Stimulated activated naive B cell treated with anti-CD40 and anti-IgM and Interleukin-4, amounts not matched to agents 10 μg/mL and 1 μg/mL and 100 μg/mL, for 72 hours (primary cell): ENCODE measurements at regions not wholly inside any gene's neighbourhood (a gene's known extent, or its start where the extent isn't known, plus 50 kb on each side); places are given as distances from the start of the nearest gene placed in this dataset.
A peak's percentile ranks its signal among the peaks of the same experiment; 100 is the strongest.
"Not testable (repeated sequence)": the region's sequence is repeated elsewhere in the genome, so short reads cannot be mapped to it uniquely, and the experiment has no call there.

Experiments
- ATAC-seq, 2 donors: fragments of 150-1000 bp; cut with Tn5 transposase; replicated peaks; 2 replicates each; pipeline ENCODE4 v1.10.0; 2021; ENCODE audit warnings: moderate library complexity in 1 of 2
- DNase-seq: peaks from one replicate; pipeline ENCODE4 v3.0.0; 2021
- H3K27ac Mint-ChIP-seq: one replicate; pipeline ENCODE4 v1.8.0; 2022; ENCODE audit warnings: mild to moderate bottlenecking, mixed read lengths
- H3K27me3 Mint-ChIP-seq, 2 donors: one replicate each; pipeline ENCODE4 v1.8.0; 2022; ENCODE audit warnings: mixed read lengths in 2 of 2
- H3K36me3 Mint-ChIP-seq, 2 donors: one replicate each; pipeline ENCODE4 v1.8.0; 2022; ENCODE audit warnings: mixed read lengths in 2 of 2, mild to moderate bottlenecking in 1 of 2
- H3K4me1 Mint-ChIP-seq, 2 donors: one replicate each; pipeline ENCODE4 v1.8.0; 2022; ENCODE audit warnings: mixed read lengths in 2 of 2, mild to moderate bottlenecking in 1 of 2
- H3K4me3 Mint-ChIP-seq, 2 donors: one replicate each; pipeline ENCODE4 v1.8.0; 2022; ENCODE audit warnings: mild to moderate bottlenecking in 2 of 2, mixed read lengths in 2 of 2, moderate library complexity in 1 of 2
- H3K9me3 Mint-ChIP-seq, 2 donors: one replicate each; pipeline ENCODE4 v1.8.0; 2022; ENCODE audit warnings: mixed read lengths in 2 of 2, mild to moderate bottlenecking in 1 of 2

- H3K27ac Mint-ChIP-seq = peak overlapping the region; percentile 93
- not testable (repeated sequence) for H3K4me1 Mint-ChIP-seq, ATAC-seq, H3K36me3 Mint-ChIP-seq, H3K9me3 Mint-ChIP-seq, DNase-seq
- peak overlapping the region; percentile 87 to 88 for H3K4me3 Mint-ChIP-seq
- peaks cover 8 to 23% of the 10 kb centered on the region in 2 donors for H3K27me3 Mint-ChIP-seq
Measured at GRCh38 chr2:90322982-90323381, 1631.5 kb downstream of the RPIA start.

DNA sequence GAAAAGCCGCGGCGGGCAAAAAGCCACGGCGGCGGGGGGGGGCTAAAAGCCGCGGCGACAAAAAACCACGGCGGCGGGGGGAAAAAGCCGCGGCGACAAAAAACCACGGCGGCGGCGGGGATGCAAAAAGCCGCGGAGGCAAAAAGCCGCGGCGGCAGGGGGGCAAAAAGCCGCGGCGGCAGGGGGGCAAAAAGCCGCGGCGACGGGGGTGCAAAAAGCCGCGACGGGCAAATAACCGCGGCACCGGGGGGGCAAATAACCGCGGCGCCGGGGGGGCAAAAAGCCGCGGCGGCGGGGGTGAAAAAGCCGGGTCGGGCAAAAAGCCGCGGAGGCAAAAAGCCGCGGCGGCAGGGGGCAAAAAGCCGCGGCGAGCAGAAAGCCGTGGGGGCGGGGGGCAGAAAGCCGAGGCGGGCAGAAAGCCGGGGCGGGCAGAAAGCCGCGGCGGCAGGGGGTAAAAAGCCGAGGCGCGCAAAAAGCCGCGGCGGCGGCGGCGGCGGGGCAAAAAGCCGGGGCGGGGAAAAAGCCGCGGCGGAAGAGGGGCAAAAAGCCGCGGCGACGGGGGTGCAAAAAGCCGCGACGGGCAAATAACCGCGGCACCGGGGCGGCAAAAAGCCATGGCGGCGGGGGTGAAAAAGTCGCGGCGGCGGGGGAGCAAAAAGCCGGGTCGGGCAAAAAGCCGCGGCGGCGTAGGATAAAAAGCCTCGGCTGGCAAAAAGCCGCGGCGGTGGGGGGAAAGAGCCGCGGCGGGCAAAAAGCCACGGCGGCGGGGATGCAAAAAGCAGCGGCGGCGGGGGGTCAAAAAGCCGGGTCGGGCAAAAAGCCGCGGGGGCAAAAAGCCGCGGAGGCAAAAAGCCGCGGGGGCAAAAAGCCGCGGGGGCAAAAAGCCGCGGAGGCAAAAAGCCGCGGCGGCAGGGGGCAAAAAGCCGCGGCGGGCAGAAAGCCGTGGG is 1632.4 kb downstream of the RPIA start:
- ATAC-seq, H3K9me3 Mint-ChIP-seq, H3K36me3 Mint-ChIP-seq, DNase-seq, H3K4me1 Mint-ChIP-seq: not testable (repeated sequence)
- peaks cover 8 to 23% of the 10 kb centered on the region in 2 donors for H3K27me3 Mint-ChIP-seq
- peak overlapping the region; percentile 83 to 87 for H3K4me3 Mint-ChIP-seq
- peak overlapping the region; percentile 87 for H3K27ac Mint-ChIP-seq

DNA sequence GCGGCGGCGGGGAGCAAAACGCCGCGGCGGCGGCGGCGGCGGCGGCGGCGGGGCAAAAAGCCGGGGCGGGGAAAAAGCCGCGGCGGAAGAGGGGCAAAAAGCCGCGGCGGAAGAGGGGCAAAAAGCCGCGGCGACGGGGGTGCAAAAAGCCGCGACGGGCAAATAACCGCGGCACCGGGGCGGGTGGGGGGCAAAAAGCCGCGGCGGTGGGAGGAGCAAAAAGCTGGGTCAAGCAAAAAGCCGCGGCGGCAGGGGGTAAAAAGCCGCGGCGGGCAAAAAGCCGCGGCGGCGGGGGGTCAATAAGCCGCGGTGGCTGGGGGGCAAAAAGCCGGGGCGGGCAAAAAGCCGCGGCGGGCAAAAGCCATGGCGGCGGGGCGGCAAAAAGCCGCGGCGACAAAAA is 1633.2 kb downstream of the RPIA start:
- H3K36me3 Mint-ChIP-seq, ATAC-seq, H3K9me3 Mint-ChIP-seq, H3K27ac Mint-ChIP-seq, H3K4me1 Mint-ChIP-seq, DNase-seq: not testable (repeated sequence)
- peak overlapping the region; percentile 53 to 55 for H3K4me3 Mint-ChIP-seq
- H3K27me3 Mint-ChIP-seq = peaks cover 9 to 23% of the 10 kb centered on the region in 2 donors

GRCh38 chr2:90325796-90326353 is 1634.4 kb downstream of the RPIA start:
- not testable (repeated sequence) for H3K36me3 Mint-ChIP-seq, H3K4me1 Mint-ChIP-seq, ATAC-seq, H3K9me3 Mint-ChIP-seq, DNase-seq, H3K27ac Mint-ChIP-seq
- H3K27me3 Mint-ChIP-seq = peaks cover 13 to 19% of the 10 kb centered on the region in 2 donors
- H3K4me3 Mint-ChIP-seq = peak overlapping the region in 1 of 2 donors; percentile 39

GRCh38 chr2:90355546-90355945 is 1664.1 kb downstream of the RPIA start:
- not testable (repeated sequence) for H3K4me1 Mint-ChIP-seq, H3K27ac Mint-ChIP-seq, H3K4me3 Mint-ChIP-seq, H3K9me3 Mint-ChIP-seq, DNase-seq, H3K36me3 Mint-ChIP-seq, ATAC-seq
- peaks cover 8 to 15% of the 10 kb centered on the region in 2 donors for H3K27me3 Mint-ChIP-seq

GRCh38 chr2:90359344-90359743 is 1667.9 kb downstream of the RPIA start:
- DNase-seq, ATAC-seq, H3K4me3 Mint-ChIP-seq, H3K27me3 Mint-ChIP-seq, H3K4me1 Mint-ChIP-seq, H3K27ac Mint-ChIP-seq, H3K9me3 Mint-ChIP-seq, H3K36me3 Mint-ChIP-seq: not testable (repeated sequence)

DNA sequence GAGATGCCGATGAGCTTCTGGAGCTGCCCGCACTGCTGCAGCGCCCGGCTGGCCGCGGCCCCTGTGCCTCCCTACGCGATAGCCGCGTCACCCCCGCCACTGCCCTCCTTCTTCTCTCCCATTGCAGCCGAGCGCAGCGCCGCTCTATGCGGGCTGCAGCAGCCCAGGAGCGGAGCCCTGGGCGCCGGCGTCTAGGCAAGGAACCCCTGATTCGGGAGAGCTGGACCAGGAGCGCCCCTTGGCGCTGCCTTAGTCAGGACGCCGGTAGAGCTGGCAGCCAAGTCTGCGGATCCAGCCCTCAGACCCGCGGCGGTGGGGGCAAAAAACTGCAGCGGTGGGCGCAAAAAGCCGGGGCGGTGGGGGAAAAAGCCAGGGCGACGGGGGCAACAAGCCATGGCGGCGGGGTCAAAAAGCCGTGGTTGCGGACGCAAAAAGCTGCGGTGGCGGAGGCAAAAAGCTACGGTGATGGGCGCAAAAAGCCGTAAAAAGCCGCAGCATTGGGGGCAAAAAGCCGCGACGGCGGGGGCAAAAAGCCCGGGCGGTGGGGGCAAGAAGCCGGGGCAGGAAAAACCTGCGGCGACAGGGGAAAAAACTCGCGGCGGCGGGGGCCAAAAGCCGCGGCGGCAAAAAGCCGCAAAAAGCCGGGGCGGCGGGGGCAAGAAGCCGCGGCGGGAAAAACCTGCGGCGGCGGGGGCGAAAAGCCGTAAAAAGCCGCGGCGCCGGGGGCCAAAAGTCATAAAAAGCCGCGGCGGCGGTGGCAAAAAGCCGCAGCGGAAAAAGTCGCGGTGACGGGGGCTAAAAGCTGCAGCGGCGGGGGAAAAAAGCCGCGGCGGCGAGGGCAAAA is 1668.6 kb downstream of the RPIA start:
- H3K27ac Mint-ChIP-seq = not testable (repeated sequence)

GRCh38 chr2:90360731-90361035 is 1669.2 kb downstream of the RPIA start:
- H3K9me3 Mint-ChIP-seq, H3K36me3 Mint-ChIP-seq, DNase-seq, H3K4me3 Mint-ChIP-seq, H3K4me1 Mint-ChIP-seq, H3K27ac Mint-ChIP-seq, ATAC-seq: not testable (repeated sequence)
- H3K27me3 Mint-ChIP-seq = peaks cover 8 to 14% of the 10 kb centered on the region in 2 donors

More for the DNA sequence above, 1668.6 kb downstream of the RPIA start:
- H3K4me1 Mint-ChIP-seq, H3K36me3 Mint-ChIP-seq, H3K4me3 Mint-ChIP-seq, DNase-seq, H3K27me3 Mint-ChIP-seq, H3K9me3 Mint-ChIP-seq, ATAC-seq: not testable (repeated sequence)
